Forelimb muscle (tissue), 1 donor: ENCODE measurements at regions not wholly inside any gene's neighbourhood (a gene's known extent, or its start where the extent isn't known, plus 50 kb on each side); places are given as distances from the start of the nearest gene placed in this dataset.
"Not testable (repeated sequence)": the region's sequence is repeated elsewhere in the genome, so short reads cannot be mapped to it uniquely, and the experiment has no call there.

Source experiments
- DNase-seq: peaks from one replicate; pipeline ENCODE4 v3.0.0-alpha.2; 2013; ENCODE audit warnings: low read depth

- no peak for DNase-seq
Observed at GRCh38 chr7:131014906-131015656, 281.1 kb upstream of the KLF14 start.

- DNase-seq = no peak
Observed at GRCh38 chr7:131015657-131015958, 281.6 kb upstream of the KLF14 start.

- DNase-seq = no peak
Observed at GRCh38 chr7:131016230-131016629, 282.2 kb upstream of the KLF14 start.

GRCh38 chr7:131019351-131019750 lies 285.3 kb upstream of the KLF14 start:
- DNase-seq = no peak

GRCh38 chr7:131020759-131021261 lies 286.8 kb upstream of the KLF14 start:
- no peak for DNase-seq

- DNase-seq = no peak
Observed at GRCh38 chr7:131021460-131021859, 287.5 kb upstream of the KLF14 start.

- no peak for DNase-seq
Observed at GRCh38 chr7:131021902-131022301, 287.9 kb upstream of the KLF14 start.

GRCh38 chr7:131026297-131027000 lies 292.4 kb upstream of the KLF14 start:
- DNase-seq = no peak

- no peak for DNase-seq
Observed at GRCh38 chr7:131027287-131027773, 293.3 kb upstream of the KLF14 start.

GRCh38 chr7:131028295-131028694 lies 294.3 kb upstream of the KLF14 start:
- DNase-seq = no peak

GRCh38 chr7:131029002-131029401 lies 295.0 kb upstream of the KLF14 start:
- DNase-seq = no peak

GRCh38 chr7:131031099-131031868 lies 296.4 kb upstream of the MKLN1 start:
- DNase-seq = no peak

GRCh38 chr7:131032786-131033185 lies 294.9 kb upstream of the MKLN1 start:
- no peak for DNase-seq

- no peak for DNase-seq
Observed at GRCh38 chr7:131034166-131034881, 293.4 kb upstream of the MKLN1 start.

- no peak for DNase-seq
Observed at GRCh38 chr7:131035088-131035770, 292.4 kb upstream of the MKLN1 start.

GRCh38 chr7:131038153-131038552 lies 289.5 kb upstream of the MKLN1 start:
- DNase-seq = no peak

- no peak for DNase-seq
Observed at GRCh38 chr7:131039355-131039762, 288.3 kb upstream of the MKLN1 start.

- no peak for DNase-seq
Observed at GRCh38 chr7:131039836-131040235, 287.8 kb upstream of the MKLN1 start.

- DNase-seq = peak; percentile 24
Observed at GRCh38 chr7:131040467-131040932, 287.2 kb upstream of the MKLN1 start.

GRCh38 chr7:131041012-131041695 lies 286.5 kb upstream of the MKLN1 start:
- not testable (repeated sequence) for DNase-seq
